K562 (cell line): ENCODE measurements at regions not wholly inside any gene's neighbourhood (a gene's known extent, or its start where the extent isn't known, plus 50 kb on each side); places are given as distances from the start of the nearest gene placed in this dataset.

Experiments
- ATAC-seq: fragments of 200-7000 bp; cut with Tn5 transposase; 3 replicates; pipeline ENCODE4 v1.9.1; 2020; ENCODE audit warnings: moderate library complexity
- BruUV-seq: library from RNA; stranded (reverse); fragments of 400-500 nt; replicated peaks from 2 replicates; lab custom pipeline; 2021; lab: Mats Ljungman, UMichigan
- CTCF ChIA-PET: fragments of 300-600 bp; formaldehyde crosslinking; extraction: SDS; loops from one replicate; lab custom pipeline; 2021; ENCODE audit warnings: low intra/inter-chr PET ratio; lab: Yijun Ruan, JAX
- POLR2A ChIA-PET: fragments of 300-600, 350-650 bp; sonication (Branson Sonifier 250); formaldehyde crosslinking; extraction: SDS; loops from one replicate; lab custom pipeline; 2021; ENCODE audit warnings: antibody characterized with exemption, inconsistent platforms; lab: Yijun Ruan, JAX
- DNase-seq, 4 experiments: peaks; one replicate each; pipeline versions ENCODE4 v3.0.0 to v3.0.0-alpha.2; 2011 to 2018; ENCODE audit warnings: low spot score in 3 of 4, mixed read lengths in 3 of 4; ENCODE audit errors: extremely low read depth in 1 of 4
- FAIRE-seq: peaks from 2 replicates; lab custom pipeline; 2011; peaks lifted over from hg19 to GRCh38; lab: Jason Lieb, UNC
- H2AFZ ChIP-seq: 2 replicates; pipeline ENCODE4 v1.6.0; 2011; ENCODE audit warnings: low read depth, low read length, control low read depth, inconsistent platforms
- H3K27ac ChIP-seq: fragments of 200-600 bp; 3 replicates; pipeline ENCODE4 v1.8.0; 2011; ENCODE audit warnings: low read depth, mild to moderate bottlenecking, control low read depth, inconsistent platforms, low read length, moderate library complexity, mixed read lengths; ENCODE audit errors: extremely low read depth
- H3K27me3 ChIP-seq, 2 experiments: fragments of 300-600 bp in 1 of 2; 2 replicates in 1 of 2; 3 replicates in 1 of 2; pipeline versions ENCODE4 v1.6.0 to v1.8.0; 2011; ENCODE audit warnings: inconsistent platforms in 2 of 2, low read length in 2 of 2, mild to moderate bottlenecking in 1 of 2, mixed read lengths in 1 of 2, moderate library complexity in 1 of 2; ENCODE audit not compliant: control insufficient read depth in 2 of 2, insufficient read depth in 2 of 2
- H3K36me3 ChIP-seq: fragments of 300-600 bp; 3 replicates; pipeline ENCODE4 v1.8.0; 2011; ENCODE audit warnings: mild to moderate bottlenecking, low read length, inconsistent platforms; ENCODE audit not compliant: control insufficient read depth, insufficient read depth
- H3K4me1 ChIP-seq, 2 experiments: fragments of 200-600 bp in 1 of 2; replicated peaks in 1 of 2; 2 replicates in 1 of 2; 3 replicates in 1 of 2; pipeline versions ENCODE4 v1.5.1 to v1.8.0; 2011; ENCODE audit warnings: inconsistent platforms in 2 of 2, low read length in 2 of 2, mild to moderate bottlenecking in 1 of 2, mixed read lengths in 1 of 2, moderate library complexity in 1 of 2; ENCODE audit not compliant: control insufficient read depth in 2 of 2, insufficient read depth in 2 of 2
- H3K4me2 ChIP-seq: 2 replicates; pipeline ENCODE4 v1.6.1; 2011; ENCODE audit warnings: low read length, control low read depth, inconsistent platforms, mixed read lengths; ENCODE audit not compliant: insufficient read depth
- H3K4me3 ChIP-seq: fragments of 200-600 bp; sonication (generic), shearing (Covaris generic); 2 replicates; pipeline ENCODE4 v1.5.1; 2016; ENCODE audit warnings: control low read depth, inconsistent platforms
- H3K79me2 ChIP-seq: fragments of 200-600 bp; 3 replicates; pipeline ENCODE4 v1.8.0; 2011; ENCODE audit warnings: low read length, inconsistent platforms; ENCODE audit not compliant: control insufficient read depth, insufficient read depth
- H3K9ac ChIP-seq, 2 experiments: 2 replicates each; pipeline versions ENCODE4 v1.6.0 to v1.6.1; 2011; ENCODE audit warnings: low read depth in 2 of 2, low read length in 2 of 2, control low read depth in 1 of 2, inconsistent platforms in 1 of 2, mild to moderate bottlenecking in 1 of 2, mixed read lengths in 1 of 2; ENCODE audit not compliant: insufficient read depth in 1 of 2
- H3K9me1 ChIP-seq: one replicate; pipeline ENCODE4 v1.6.0; 2011; ENCODE audit warnings: inconsistent platforms, mild to moderate bottlenecking, low read length, moderate library complexity; ENCODE audit not compliant: control insufficient read depth, insufficient read depth
- H3K9me3 ChIP-seq: replicated peaks from 2 replicates; pipeline ENCODE4 v1.5.1; 2011; ENCODE audit warnings: low read depth, low read length, inconsistent platforms; ENCODE audit not compliant: control insufficient read depth, insufficient read depth
- H4K20me1 ChIP-seq: replicated peaks from 2 replicates; pipeline ENCODE4 v1.6.1; 2011; ENCODE audit warnings: low read length, inconsistent platforms, mixed read lengths; ENCODE audit not compliant: control insufficient read depth, insufficient read depth
- CCNT2 ChIP-seq: IDR thresholded peaks from 2 replicates; pipeline ENCODE4 v1.6.1; 2011; ENCODE audit warnings: borderline replicate concordance, low read depth, mild to moderate bottlenecking, moderate library complexity, mixed read lengths, low read length; ENCODE audit not compliant: insufficient read length; ENCODE audit errors: extremely low read depth
- KDM2B ChIP-seq: fragments of 250-450 bp; sonication (Bioruptor Pico); IDR thresholded peaks from 2 replicates; pipeline ENCODE4 v1.8.0; 2021; ENCODE audit warnings: mild to moderate bottlenecking, moderate library complexity
- ZBTB17 ChIP-seq: fragments of 450-650 bp; formaldehyde crosslinking; IDR thresholded peaks from 2 replicates; pipeline ENCODE4 v1.4.0; 2020; ENCODE audit warnings: mild to moderate bottlenecking
- ZBTB8A ChIP-seq: fragments of 450-650 bp; IDR thresholded peaks from 2 replicates; pipeline ENCODE4 v1.6.1; 2018; ENCODE audit warnings: mild to moderate bottlenecking, moderate library complexity; ENCODE audit not compliant: partially characterized antibody
- ZMIZ1 ChIP-seq, 2 experiments: fragments of 150-350 bp in 1 of 2; IDR thresholded peaks; 2 replicates each; pipeline ENCODE4 v1.6.1; 2012 to 2016; ENCODE audit warnings: low read depth in 2 of 2, low read length in 2 of 2, mild to moderate bottlenecking in 1 of 2, moderate library complexity in 1 of 2
- WGBS: fragments of 100-300 bp; shearing (Covaris generic); methylation state at CpG from one replicate; pipeline ENCODE4 v1.1.6; 2016; ENCODE audit warnings: low coverage, mixed read lengths; ENCODE audit not compliant: insufficient coverage; ENCODE audit errors: missing lambda C conversion rate; 5-methylcytosine and 5-hydroxymethylcytosine counted together
- in situ Hi-C: fragments of 300-500 bp; cut with MboI; formaldehyde crosslinking; loops from 4 replicates; pipeline ENCODE4 v1.15.0; 2018; ENCODE audit warnings: inconsistent platforms, mixed read lengths
- intact Hi-C: fragments of 100-400 bp; cut with micrococcal nuclease; formaldehyde crosslinking; loops from 2 replicates; pipeline ENCODE4 v1.14.2; 2022
- TF ChIP-seq, protein P1 (sequence below): fragments of 250-450 bp; sonication (Bioruptor Pico); IDR thresholded peaks from 2 replicates; pipeline ENCODE4 v1.4.0; 2020; ENCODE audit warnings: borderline replicate concordance
- TF ChIP-seq, protein P2 (sequence below): fragments of 450-650 bp; IDR thresholded peaks from 2 replicates; pipeline ENCODE4 v1.6.1; 2017; ENCODE audit warnings: antibody characterized with exemption, mild to moderate bottlenecking
- TF ChIP-seq, protein P3 (sequence below): sonication (generic); formaldehyde crosslinking; IDR thresholded peaks from 2 replicates; pipeline ENCODE4 v1.8.0; 2022; ENCODE audit warnings: mild to moderate bottlenecking, missing genetic modification reagents

GRCh38 chr20:30485331-30486102 lies 771.9 kb upstream of the DEFB115 start:
- Histone ChIP-seq H2AFZ (no peak overlapping the region), H3K27me3 (peaks cover 0 to 11% of the 10 kb centered on the region in 2 experiments; a peak in 1 of 5 replicates), H3K36me3 (no peaks in the 10 kb centered on the region), H3K27ac (no peak overlapping the region), H3K4me1 (peaks cover 0 to 6% of the 10 kb centered on the region in 2 experiments; a peak in 1 of 5 replicates), H4K20me1 (no peaks in the 10 kb centered on the region), H3K4me3 (no peak overlapping the region), H3K9me1 (no peaks in the 10 kb centered on the region), H3K79me2 (no peaks in the 10 kb centered on the region), H3K4me2 (no peak overlapping the region), H3K9ac (no peak overlapping the region), H3K9me3 (no peaks in the 10 kb centered on the region)
- CTCF ChIA-PET = no interaction called here
- intact Hi-C loops (no loop called here), in situ Hi-C loops (loop anchor here (25.0 kb wide), 1 partner anchor 402 kb away; no protein-coding TSS in a partner anchor)
- ATAC-seq (no peak), DNase-seq (no peak), FAIRE-seq (no peak)
- no TSS peak for BruUV-seq
- POLR2A ChIA-PET = no interaction called here
- WGBS = 20% methylated on average over 29 of the region's 50 CpGs
- TF ChIP-seq ZBTB17 (no peak), KDM2B (no peak), ZBTB8A (no peak), CCNT2 (no peak), ZMIZ1 (IDR thresholded peaks at IDR 0.05; ENCODE audit: low read depth in 2 of 2, low read length in 2 of 2) (no peak)
- TF ChIP-seq, protein P1, sequence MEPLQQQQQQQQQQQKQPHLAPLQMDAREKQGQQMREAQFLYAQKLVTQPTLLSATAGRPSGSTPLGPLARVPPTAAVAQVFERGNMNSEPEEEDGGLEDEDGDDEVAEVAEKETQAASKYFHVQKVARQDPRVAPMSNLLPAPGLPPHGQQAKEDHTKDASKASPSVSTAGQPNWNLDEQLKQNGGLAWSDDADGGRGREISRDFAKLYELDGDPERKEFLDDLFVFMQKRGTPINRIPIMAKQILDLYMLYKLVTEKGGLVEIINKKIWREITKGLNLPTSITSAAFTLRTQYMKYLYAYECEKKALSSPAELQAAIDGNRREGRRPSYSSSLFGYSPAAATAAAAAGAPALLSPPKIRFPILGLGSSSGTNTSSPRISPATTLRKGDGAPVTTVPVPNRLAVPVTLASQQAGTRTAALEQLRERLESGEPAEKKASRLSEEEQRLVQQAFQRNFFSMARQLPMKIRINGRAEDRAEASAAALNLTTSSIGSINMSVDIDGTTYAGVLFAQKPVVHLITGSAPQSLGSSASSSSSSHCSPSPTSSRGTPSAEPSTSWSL (CRISPR knock-in tag) = no peak
- TF ChIP-seq, protein P2, sequence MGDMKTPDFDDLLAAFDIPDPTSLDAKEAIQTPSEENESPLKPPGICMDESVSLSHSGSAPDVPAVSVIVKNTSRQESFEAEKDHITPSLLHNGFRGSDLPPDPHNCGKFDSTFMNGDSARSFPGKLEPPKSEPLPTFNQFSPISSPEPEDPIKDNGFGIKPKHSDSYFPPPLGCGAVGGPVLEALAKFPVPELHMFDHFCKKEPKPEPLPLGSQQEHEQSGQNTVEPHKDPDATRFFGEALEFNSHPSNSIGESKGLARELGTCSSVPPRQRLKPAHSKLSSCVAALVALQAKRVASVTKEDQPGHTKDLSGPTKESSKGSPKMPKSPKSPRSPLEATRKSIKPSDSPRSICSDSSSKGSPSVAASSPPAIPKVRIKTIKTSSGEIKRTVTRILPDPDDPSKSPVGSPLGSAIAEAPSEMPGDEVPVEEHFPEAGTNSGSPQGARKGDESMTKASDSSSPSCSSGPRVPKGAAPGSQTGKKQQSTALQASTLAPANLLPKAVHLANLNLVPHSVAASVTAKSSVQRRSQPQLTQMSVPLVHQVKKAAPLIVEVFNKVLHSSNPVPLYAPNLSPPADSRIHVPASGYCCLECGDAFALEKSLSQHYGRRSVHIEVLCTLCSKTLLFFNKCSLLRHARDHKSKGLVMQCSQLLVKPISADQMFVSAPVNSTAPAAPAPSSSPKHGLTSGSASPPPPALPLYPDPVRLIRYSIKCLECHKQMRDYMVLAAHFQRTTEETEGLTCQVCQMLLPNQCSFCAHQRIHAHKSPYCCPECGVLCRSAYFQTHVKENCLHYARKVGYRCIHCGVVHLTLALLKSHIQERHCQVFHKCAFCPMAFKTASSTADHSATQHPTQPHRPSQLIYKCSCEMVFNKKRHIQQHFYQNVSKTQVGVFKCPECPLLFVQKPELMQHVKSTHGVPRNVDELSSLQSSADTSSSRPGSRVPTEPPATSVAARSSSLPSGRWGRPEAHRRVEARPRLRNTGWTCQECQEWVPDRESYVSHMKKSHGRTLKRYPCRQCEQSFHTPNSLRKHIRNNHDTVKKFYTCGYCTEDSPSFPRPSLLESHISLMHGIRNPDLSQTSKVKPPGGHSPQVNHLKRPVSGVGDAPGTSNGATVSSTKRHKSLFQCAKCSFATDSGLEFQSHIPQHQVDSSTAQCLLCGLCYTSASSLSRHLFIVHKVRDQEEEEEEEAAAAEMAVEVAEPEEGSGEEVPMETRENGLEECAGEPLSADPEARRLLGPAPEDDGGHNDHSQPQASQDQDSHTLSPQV = no peak
- TF ChIP-seq, protein P3, sequence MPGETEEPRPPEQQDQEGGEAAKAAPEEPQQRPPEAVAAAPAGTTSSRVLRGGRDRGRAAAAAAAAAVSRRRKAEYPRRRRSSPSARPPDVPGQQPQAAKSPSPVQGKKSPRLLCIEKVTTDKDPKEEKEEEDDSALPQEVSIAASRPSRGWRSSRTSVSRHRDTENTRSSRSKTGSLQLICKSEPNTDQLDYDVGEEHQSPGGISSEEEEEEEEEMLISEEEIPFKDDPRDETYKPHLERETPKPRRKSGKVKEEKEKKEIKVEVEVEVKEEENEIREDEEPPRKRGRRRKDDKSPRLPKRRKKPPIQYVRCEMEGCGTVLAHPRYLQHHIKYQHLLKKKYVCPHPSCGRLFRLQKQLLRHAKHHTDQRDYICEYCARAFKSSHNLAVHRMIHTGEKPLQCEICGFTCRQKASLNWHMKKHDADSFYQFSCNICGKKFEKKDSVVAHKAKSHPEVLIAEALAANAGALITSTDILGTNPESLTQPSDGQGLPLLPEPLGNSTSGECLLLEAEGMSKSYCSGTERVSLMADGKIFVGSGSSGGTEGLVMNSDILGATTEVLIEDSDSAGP = no peak
